ENCODE measurements at regions not wholly inside any gene's neighbourhood (a gene's known extent, or its start where the extent isn't known, plus 50 kb on each side); places are given as distances from the start of the nearest gene placed in this dataset.

DNA sequence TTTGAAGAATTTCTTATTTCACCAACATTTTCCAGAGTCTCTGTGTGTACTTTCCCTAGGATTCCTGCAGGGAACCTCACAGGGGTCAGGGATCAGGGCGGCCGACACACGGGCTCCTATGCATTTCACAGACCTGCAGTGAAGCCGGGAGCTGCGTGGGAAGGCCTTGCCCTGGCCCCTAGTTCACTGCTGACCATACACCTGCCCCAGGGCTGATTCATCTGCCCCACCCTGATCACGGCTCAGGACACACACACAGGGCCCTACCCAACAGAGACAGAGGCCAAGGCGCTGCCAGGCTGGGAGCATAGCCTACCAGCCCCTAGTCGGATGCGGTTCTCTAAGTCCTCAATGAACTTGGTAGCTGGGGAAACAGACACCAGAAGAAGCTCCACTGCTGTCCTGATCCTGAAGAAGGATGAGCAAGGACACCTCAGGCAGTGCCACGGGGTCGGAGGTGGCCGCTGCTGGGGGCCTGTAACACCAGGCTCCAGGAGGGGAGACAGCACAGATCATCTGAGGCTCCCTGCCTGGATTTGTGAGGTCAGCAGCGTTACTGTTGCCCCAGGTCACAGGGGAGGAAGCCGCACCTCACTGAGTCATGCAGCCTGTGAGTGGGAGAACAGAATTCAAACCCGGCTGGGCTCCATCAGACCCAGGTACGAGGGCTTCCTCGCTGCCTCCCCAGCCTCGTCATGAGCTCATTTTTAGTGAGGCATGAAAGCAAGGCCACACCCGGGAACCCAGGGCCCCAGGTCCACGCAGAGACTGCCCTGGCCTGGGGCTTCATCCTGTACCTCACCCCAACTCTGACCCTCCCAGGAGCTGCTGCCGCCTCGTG is 278.8 kb upstream of the PPP2R2D start:
- Mint-ChIP-seq H3K4me3 (no peak overlapping the region), H3K27me3 (no peaks in the 10 kb centered on the region), H3K9me3 (no peaks in the 10 kb centered on the region), H3K36me3 (ENCODE audit: low read depth) (no peaks in the 10 kb centered on the region), H3K27ac (no peak overlapping the region), H3K4me1 (ENCODE audit: low read depth) (no peaks in the 10 kb centered on the region)
- DNase-seq: no peak

DNA sequence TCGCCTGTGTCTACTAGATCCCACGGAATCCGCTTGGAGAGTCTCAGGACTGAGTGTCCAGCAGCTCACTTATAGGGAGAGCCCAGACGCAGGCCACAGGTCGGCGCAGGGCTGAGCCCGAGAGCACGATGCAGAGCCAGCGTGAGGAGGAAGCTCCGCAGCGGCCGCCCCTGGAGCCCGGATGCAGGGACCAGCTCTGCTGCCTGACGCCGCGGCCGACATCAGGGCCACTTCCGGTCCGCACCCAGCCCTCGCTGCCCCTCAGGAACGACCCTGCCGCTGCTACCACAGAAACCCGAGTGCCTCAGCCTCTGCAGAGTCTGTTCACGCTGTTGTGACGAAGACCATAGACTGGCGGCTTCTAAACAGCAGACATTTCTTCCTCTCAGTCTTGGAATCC is 275.8 kb upstream of the PPP2R2D start:
- no peaks in the 10 kb centered on the region for H3K4me1 Mint-ChIP-seq (ENCODE audit: low read depth)
- H3K4me3 Mint-ChIP-seq: no peak overlapping the region
- H3K36me3 Mint-ChIP-seq (ENCODE audit: low read depth): no peaks in the 10 kb centered on the region
- DNase-seq: no peak
- no peaks in the 10 kb centered on the region for H3K27me3 Mint-ChIP-seq
- peaks cover 5% of the 10 kb centered on the region for H3K9me3 Mint-ChIP-seq
- H3K27ac Mint-ChIP-seq: no peak overlapping the region

DNA sequence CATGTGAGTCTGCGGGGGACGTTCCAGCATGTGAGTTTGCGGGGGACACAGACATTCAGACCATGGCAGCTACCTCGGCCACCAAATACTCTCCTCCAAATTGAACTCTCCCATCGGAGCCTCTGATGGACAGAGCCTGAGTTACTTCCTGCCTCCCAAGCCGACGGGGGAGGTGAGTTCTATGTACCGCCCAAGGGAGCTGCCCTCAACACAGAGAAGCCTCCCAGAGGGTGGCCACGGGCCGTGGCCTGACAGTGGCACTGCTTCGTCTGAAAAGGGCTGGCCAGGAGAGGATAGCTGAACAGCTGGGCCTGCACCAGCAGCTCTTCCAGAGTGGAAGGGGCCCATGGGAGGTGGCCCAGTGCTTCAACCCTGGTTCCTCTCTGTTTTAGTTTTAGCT is 274.5 kb upstream of the PPP2R2D start:
- Mint-ChIP-seq H3K27ac (no peak overlapping the region), H3K4me3 (no peak overlapping the region), H3K9me3 (peaks cover 5% of the 10 kb centered on the region), H3K36me3 (ENCODE audit: low read depth) (no peaks in the 10 kb centered on the region), H3K27me3 (no peaks in the 10 kb centered on the region), H3K4me1 (ENCODE audit: low read depth) (no peaks in the 10 kb centered on the region)
- no peak for DNase-seq

GRCh38 chr10:131629026-131629770 is 271.6 kb upstream of the PPP2R2D start:
- Mint-ChIP-seq H3K9me3 (peaks cover 5% of the 10 kb centered on the region), H3K36me3 (ENCODE audit: low read depth) (no peaks in the 10 kb centered on the region), H3K27me3 (no peaks in the 10 kb centered on the region), H3K4me1 (ENCODE audit: low read depth) (no peaks in the 10 kb centered on the region), H3K27ac (no peak overlapping the region), H3K4me3 (no peak overlapping the region)
- no peak for DNase-seq

DNA sequence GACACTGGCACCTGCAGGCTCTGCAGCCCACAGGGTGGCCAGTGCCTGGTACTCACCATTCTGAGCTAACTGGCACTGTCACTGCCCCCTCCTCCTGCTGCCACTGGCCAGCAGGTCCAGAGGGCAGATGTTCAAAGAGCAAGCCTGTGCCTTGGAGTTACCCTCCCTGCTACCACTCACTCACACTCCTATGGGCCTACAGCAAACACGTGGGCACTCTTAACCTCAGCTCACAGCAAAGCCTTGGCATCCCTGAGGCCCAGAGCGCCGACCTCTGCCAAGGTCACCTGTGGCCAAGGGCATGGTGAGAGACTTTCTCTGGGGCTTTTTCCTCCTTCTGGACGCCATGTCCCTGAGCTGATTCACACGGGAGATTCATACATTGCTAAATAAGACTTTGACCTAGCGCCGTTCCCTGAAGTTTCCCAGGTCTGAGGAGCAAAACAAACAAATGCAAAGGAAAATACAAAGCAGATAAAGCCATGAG is 270.0 kb upstream of the PPP2R2D start:
- no peak overlapping the region for H3K27ac Mint-ChIP-seq
- H3K36me3 Mint-ChIP-seq (ENCODE audit: low read depth): no peaks in the 10 kb centered on the region
- no peaks in the 10 kb centered on the region for H3K4me1 Mint-ChIP-seq (ENCODE audit: low read depth)
- H3K4me3 Mint-ChIP-seq: no peak overlapping the region
- DNase-seq: no peak
- H3K27me3 Mint-ChIP-seq: peaks cover 2% of the 10 kb centered on the region
- H3K9me3 Mint-ChIP-seq: peaks cover 5% of the 10 kb centered on the region

- no peak for DNase-seq
- Mint-ChIP-seq H3K4me3 (no peak overlapping the region), H3K4me1 (ENCODE audit: low read depth) (no peaks in the 10 kb centered on the region), H3K9me3 (peaks cover 5% of the 10 kb centered on the region), H3K27ac (no peak overlapping the region), H3K27me3 (peaks cover 10% of the 10 kb centered on the region), H3K36me3 (ENCODE audit: low read depth) (no peaks in the 10 kb centered on the region)
These were observed 269.2 kb upstream of the PPP2R2D start for GRCh38 chr10:131631619-131632018.

DNA sequence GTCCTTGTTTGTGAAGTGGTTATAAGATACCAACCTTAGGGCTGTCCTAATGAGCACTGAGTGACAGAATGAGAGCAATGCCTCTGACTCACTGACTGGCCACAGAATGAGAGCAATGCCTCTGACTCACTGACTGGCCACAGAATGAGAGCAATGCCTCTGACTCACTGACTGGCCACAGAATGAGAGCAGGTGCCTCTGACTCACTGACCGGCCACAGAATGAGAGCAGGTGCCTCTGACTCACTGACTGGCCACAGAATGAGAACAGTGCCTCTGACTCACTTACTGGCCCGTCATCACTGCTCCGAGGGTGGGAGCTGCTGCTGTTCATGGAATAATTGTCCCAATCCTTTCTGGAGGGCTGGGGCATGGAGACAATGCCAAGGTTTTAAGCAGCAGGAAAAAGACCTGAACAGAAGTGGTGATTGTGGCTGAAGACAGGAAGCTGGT is 265.2 kb upstream of the PPP2R2D start:
- Mint-ChIP-seq H3K9me3 (peaks cover 11% of the 10 kb centered on the region), H3K27ac (no peak overlapping the region), H3K4me3 (no peak overlapping the region), H3K4me1 (ENCODE audit: low read depth) (peaks cover under 1% of the 10 kb centered on the region), H3K36me3 (ENCODE audit: low read depth) (no peaks in the 10 kb centered on the region), H3K27me3 (peaks cover 12% of the 10 kb centered on the region)
- DNase-seq: no peak

DNA sequence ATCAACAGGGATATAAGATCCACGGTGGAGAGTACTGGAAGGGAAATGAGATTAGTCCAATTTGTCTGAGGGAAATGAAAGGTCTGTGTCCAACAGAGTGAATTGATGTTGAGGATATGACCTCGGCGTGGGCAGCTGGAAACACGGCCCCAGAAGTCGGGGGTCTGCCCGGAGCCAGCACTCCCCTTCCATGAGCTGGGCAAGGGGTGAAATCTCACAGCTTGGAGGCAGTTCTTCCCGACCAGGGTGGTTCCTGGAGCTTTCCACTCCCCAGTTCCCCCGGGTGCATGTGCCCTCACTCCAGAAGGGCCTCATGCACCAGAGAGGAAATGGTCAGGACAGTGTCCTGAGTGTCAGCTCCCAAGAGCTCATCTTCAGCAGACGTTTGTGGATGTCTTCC is 264.7 kb upstream of the PPP2R2D start:
- no peak overlapping the region for H3K27ac Mint-ChIP-seq
- peaks cover 11% of the 10 kb centered on the region for H3K9me3 Mint-ChIP-seq

DNA sequence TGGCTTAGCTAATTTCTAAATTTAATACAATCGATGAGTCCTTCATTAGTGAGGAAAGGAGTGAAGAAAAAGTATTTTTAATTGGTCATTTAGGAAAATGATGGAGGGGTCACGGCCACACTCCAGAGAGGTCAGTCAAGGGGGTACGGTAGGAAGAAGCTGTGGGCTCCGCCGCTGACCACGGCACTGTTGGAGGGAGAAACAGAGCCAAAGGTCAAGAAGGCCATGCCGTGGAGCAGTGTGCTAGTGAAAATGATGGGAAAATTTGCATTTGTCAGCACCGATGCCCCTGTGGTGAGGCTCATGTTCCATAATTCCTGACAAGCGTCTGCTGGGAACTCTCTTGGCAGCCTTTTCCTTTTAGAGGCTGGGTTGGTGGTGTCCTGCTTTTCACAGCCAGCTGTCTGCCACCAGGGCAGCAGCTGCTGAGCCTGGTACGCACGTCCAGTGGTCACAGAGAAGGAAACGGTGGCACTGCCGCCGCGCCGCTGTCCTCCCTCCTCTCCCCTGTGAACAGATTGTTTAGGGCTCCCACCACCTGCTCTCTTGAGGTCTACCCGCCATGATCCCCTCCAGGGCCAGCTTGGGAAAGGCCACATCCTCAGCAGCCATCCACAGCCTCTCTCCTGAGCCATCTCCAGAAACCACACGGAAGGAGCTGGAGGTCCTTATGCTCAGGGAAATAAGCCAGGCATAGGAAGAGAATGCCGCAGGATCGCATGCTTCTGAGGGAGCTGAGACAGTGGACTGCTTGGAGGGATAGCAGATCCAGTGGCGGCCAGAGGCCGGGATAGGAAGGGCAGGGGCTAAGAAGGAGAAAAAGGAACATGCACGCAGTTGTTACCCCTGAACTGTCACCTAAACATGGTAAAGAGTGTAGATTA is 263.7 kb upstream of the PPP2R2D start:
- H3K9me3 Mint-ChIP-seq: peaks cover 11% of the 10 kb centered on the region
- peaks cover 12% of the 10 kb centered on the region for H3K27me3 Mint-ChIP-seq
- no peak for DNase-seq
- H3K4me1 Mint-ChIP-seq (ENCODE audit: low read depth): peaks cover 7% of the 10 kb centered on the region
- H3K27ac Mint-ChIP-seq: no peak overlapping the region
- H3K36me3 Mint-ChIP-seq (ENCODE audit: low read depth): no peaks in the 10 kb centered on the region
- H3K4me3 Mint-ChIP-seq: no peak overlapping the region

More for the DNA sequence above, 264.7 kb upstream of the PPP2R2D start:
- Mint-ChIP-seq H3K36me3 (ENCODE audit: low read depth) (no peaks in the 10 kb centered on the region), H3K27me3 (peaks cover 12% of the 10 kb centered on the region), H3K4me1 (ENCODE audit: low read depth) (peaks cover 5% of the 10 kb centered on the region), H3K4me3 (no peak overlapping the region)
- DNase-seq: no peak

- DNase-seq: no peak
These were observed 262.5 kb upstream of the PPP2R2D start for GRCh38 chr10:131638049-131638879.

GRCh38 chr10:131638880-131639278 is 261.9 kb upstream of the PPP2R2D start:
- Mint-ChIP-seq H3K4me3 (no peak overlapping the region), H3K36me3 (ENCODE audit: low read depth) (no peaks in the 10 kb centered on the region), H3K4me1 (ENCODE audit: low read depth) (peaks cover 7% of the 10 kb centered on the region), H3K9me3 (peaks cover 11% of the 10 kb centered on the region), H3K27ac (no peak overlapping the region), H3K27me3 (peaks cover 12% of the 10 kb centered on the region)
- DNase-seq: no peak

More at GRCh38 chr10:131638049-131638879, 262.5 kb upstream of the PPP2R2D start:
- Mint-ChIP-seq H3K4me3 (no peak overlapping the region), H3K4me1 (ENCODE audit: low read depth) (peaks cover 7% of the 10 kb centered on the region), H3K36me3 (ENCODE audit: low read depth) (no peaks in the 10 kb centered on the region), H3K27me3 (peaks cover 12% of the 10 kb centered on the region), H3K9me3 (peaks cover 11% of the 10 kb centered on the region), H3K27ac (no peak overlapping the region)

DNA sequence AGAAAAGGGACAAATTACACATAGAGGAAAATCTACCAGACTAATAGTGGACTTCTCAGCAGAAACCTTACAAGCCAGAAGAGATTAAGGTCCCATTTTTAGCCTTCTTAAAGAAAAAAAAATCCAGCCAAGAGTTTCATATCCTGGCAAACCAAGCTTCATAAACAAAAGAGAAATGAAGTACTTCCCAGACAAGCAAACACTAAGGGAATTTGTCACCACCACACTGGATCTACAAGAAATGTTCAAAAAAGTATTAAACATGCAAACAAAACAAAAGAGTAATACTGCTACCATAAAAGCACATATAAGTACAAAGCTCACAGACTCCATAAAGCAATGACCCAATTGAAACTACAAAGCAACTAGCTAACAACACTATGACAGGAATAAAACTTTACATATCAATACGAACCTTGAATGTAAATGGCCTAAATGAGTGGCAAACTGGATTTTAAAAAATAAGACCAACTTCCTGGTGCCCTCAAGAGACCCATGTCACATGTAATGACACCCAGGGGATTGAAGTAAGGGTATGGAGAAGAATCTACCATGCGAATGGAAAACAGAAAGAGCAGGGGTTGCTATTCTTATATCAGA is 260.7 kb upstream of the PPP2R2D start:
- H3K36me3 Mint-ChIP-seq (ENCODE audit: low read depth): no peaks in the 10 kb centered on the region

GRCh38 chr10:131641231-131641630 is 259.6 kb upstream of the PPP2R2D start:
- Mint-ChIP-seq H3K4me1 (ENCODE audit: low read depth) (peaks cover 7% of the 10 kb centered on the region), H3K27ac (no peak overlapping the region), H3K9me3 (peaks cover 11% of the 10 kb centered on the region), H3K4me3 (no peak overlapping the region), H3K27me3 (peaks cover 6% of the 10 kb centered on the region), H3K36me3 (ENCODE audit: low read depth) (no peaks in the 10 kb centered on the region)
- DNase-seq: no peak

More for the DNA sequence above, 260.7 kb upstream of the PPP2R2D start:
- Mint-ChIP-seq H3K27me3 (peaks cover 12% of the 10 kb centered on the region), H3K9me3 (peaks cover 11% of the 10 kb centered on the region), H3K4me1 (ENCODE audit: low read depth) (peaks cover 7% of the 10 kb centered on the region), H3K4me3 (no peak overlapping the region), H3K27ac (no peak overlapping the region)
- no peak for DNase-seq
